HL-60 (cell line): ENCODE measurements at regions not wholly inside any gene's neighbourhood (a gene's known extent, or its start where the extent isn't known, plus 50 kb on each side); places are given as distances from the start of the nearest gene placed in this dataset.

Source experiments
- CTCF ChIP-seq: IDR thresholded peaks from one replicate; pipeline ENCODE4 v1.5.1; 2011; ENCODE audit warnings: low read length, control low read depth, inconsistent platforms; ENCODE audit not compliant: insufficient read depth
- POLR2AphosphoS5 ChIP-seq: IDR thresholded peaks from 2 replicates; pipeline ENCODE4 v1.6.1; 2012; ENCODE audit warnings: low read depth
- REST ChIP-seq: IDR thresholded peaks from 2 replicates; pipeline ENCODE4 v1.6.1; 2012; ENCODE audit warnings: low read depth; ENCODE audit not compliant: insufficient replicate concordance

DNA sequence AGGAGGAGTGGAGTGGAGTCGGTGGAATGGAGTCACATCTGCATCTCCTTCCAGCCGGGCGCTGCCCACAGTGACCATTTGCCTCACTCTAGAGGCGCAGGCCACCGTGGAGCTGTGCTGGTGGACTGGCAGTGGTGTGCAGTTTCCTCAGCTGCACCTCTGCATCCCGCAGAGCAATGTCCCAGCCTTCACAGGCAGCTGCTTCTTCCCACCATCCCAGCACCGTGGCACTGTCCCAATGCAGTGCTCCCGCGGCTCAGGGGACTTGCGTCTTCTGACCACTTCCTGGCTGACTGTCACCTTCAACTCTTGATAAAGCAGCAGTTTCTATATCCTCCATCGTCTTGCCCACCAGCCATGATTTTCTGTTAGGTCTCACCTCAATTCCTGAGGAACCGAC, 90.3 kb upstream of the SFMBT2 start:
- TF ChIP-seq CTCF, result no peak
- TF ChIP-seq POLR2AphosphoS5, result no peak
- no peak for TF ChIP-seq REST
